Mesendoderm (in vitro differentiated cells): ENCODE measurements at regions not wholly inside any gene's neighbourhood (a gene's known extent, or its start where the extent isn't known, plus 50 kb on each side); places are given as distances from the start of the nearest gene placed in this dataset.
"Not testable (repeated sequence)": the region's sequence is repeated elsewhere in the genome, so short reads cannot be mapped to it uniquely, and the experiment has no call there.

ENCODE experiments used
- DNase-seq: peaks from one replicate; pipeline ENCODE4 v3.0.0; 2013
- H2AK5ac ChIP-seq: 2 replicates; pipeline ENCODE4 v1.6.1; 2013; ENCODE audit warnings: low read length, inconsistent platforms
- H2BK120ac ChIP-seq: 2 replicates; pipeline ENCODE4 v1.6.1; 2013; ENCODE audit warnings: low read depth, mild to moderate bottlenecking, low read length, moderate library complexity, mixed read lengths
- H2BK15ac ChIP-seq: replicated peaks from 2 replicates; pipeline ENCODE4 v1.6.1; 2013; ENCODE audit warnings: low read depth, mild to moderate bottlenecking, moderate library complexity
- H2BK5ac ChIP-seq: 2 replicates; pipeline ENCODE4 v1.6.1; 2013; ENCODE audit warnings: low read length, inconsistent platforms
- H3K18ac ChIP-seq: 2 replicates; pipeline ENCODE4 v1.6.1; 2013; ENCODE audit warnings: mild to moderate bottlenecking, low read length, mixed read lengths
- H3K23ac ChIP-seq: one replicate; pipeline ENCODE4 v1.6.1; 2013; ENCODE audit warnings: low read length
- H3K27ac ChIP-seq: 2 replicates; pipeline ENCODE4 v1.5.1; 2013; ENCODE audit warnings: low read depth, mild to moderate bottlenecking, inconsistent platforms, low read length, moderate library complexity
- H3K27me3 ChIP-seq: 2 replicates; pipeline ENCODE4 v1.6.1; 2013; ENCODE audit warnings: low read length, control low read depth, mild to moderate bottlenecking, inconsistent platforms; ENCODE audit not compliant: insufficient read depth, poor library complexity
- H3K36me3 ChIP-seq: 2 replicates; pipeline ENCODE4 v1.6.1; 2013; ENCODE audit warnings: low read length, inconsistent platforms; ENCODE audit not compliant: control insufficient read depth, insufficient read depth
- H3K4ac ChIP-seq: one replicate; pipeline ENCODE4 v1.6.1; 2013; ENCODE audit warnings: low read depth, mild to moderate bottlenecking, low read length, moderate library complexity
- H3K4me1 ChIP-seq: 2 replicates; pipeline ENCODE4 v1.6.1; 2013; ENCODE audit warnings: low read depth, low read length, inconsistent platforms; ENCODE audit not compliant: control insufficient read depth
- H3K4me2 ChIP-seq: 2 replicates; pipeline ENCODE4 v1.6.1; 2013; ENCODE audit warnings: low read length
- H3K4me3 ChIP-seq: 2 replicates; pipeline ENCODE4 v1.5.1; 2013; ENCODE audit warnings: mild to moderate bottlenecking, low read length
- H3K56ac ChIP-seq: one replicate; pipeline ENCODE4 v1.6.1; 2013; ENCODE audit warnings: low read length
- H3K79me1 ChIP-seq: 2 replicates; pipeline ENCODE4 v1.6.1; 2013; ENCODE audit warnings: low read length, inconsistent platforms
- H3K79me2 ChIP-seq: 2 replicates; pipeline ENCODE4 v1.6.1; 2013; ENCODE audit warnings: mild to moderate bottlenecking, low read length; ENCODE audit not compliant: control insufficient read depth, insufficient read depth
- H3K9ac ChIP-seq: 2 replicates; pipeline ENCODE4 v1.6.1; 2013; ENCODE audit warnings: low read length, inconsistent platforms
- H4K5ac ChIP-seq: one replicate; pipeline ENCODE4 v1.6.1; 2013; ENCODE audit warnings: low read length
- H4K8ac ChIP-seq: one replicate; pipeline ENCODE4 v1.6.1; 2013; ENCODE audit warnings: low read depth, mild to moderate bottlenecking, control low read depth, low read length, moderate library complexity
- WGBS: extraction: QIAGEN DNeasy Blood & Tissue Kit; methylation state at CpG from one replicate; pipeline ENCODE4 v1.1.7; 2013; ENCODE audit warnings: low lambda C conversion rate, missing lambda C conversion rate; ENCODE audit not compliant: insufficient coverage; ENCODE audit errors: extremely low coverage; 5-methylcytosine and 5-hydroxymethylcytosine counted together

- not testable (repeated sequence) for H3K4ac ChIP-seq, H3K4me1 ChIP-seq, H4K5ac ChIP-seq, H3K4me3 ChIP-seq, H3K27ac ChIP-seq, H3K79me1 ChIP-seq, H2BK15ac ChIP-seq, H3K23ac ChIP-seq, H2AK5ac ChIP-seq, H3K9ac ChIP-seq, H3K79me2 ChIP-seq, H2BK120ac ChIP-seq, H3K18ac ChIP-seq, H4K8ac ChIP-seq, H3K36me3 ChIP-seq, H2BK5ac ChIP-seq, H3K4me2 ChIP-seq, H3K27me3 ChIP-seq, H3K56ac ChIP-seq
- peak; percentile 2 for DNase-seq
- no CpG with 5 or more reads among the region's 16 CpGs for WGBS
These were observed 1214.9 kb downstream of the TMEM121 start for GRCh38 chr14:106741086-106741827.

GRCh38 chr14:106745016-106745767 lies 1218.8 kb downstream of the TMEM121 start:
- H3K79me2 ChIP-seq, DNase-seq, H2AK5ac ChIP-seq, H3K4ac ChIP-seq, H3K56ac ChIP-seq, H3K4me2 ChIP-seq, H3K9ac ChIP-seq, H3K4me1 ChIP-seq, H3K18ac ChIP-seq, H2BK5ac ChIP-seq, H4K5ac ChIP-seq, H3K36me3 ChIP-seq, H3K27me3 ChIP-seq, H3K79me1 ChIP-seq, H3K27ac ChIP-seq, H2BK15ac ChIP-seq, H2BK120ac ChIP-seq, H3K23ac ChIP-seq, H3K4me3 ChIP-seq, H4K8ac ChIP-seq: not testable (repeated sequence)
- no CpG with 5 or more reads among the region's 15 CpGs for WGBS

- not testable (repeated sequence) for H2BK15ac ChIP-seq, H2AK5ac ChIP-seq, H3K4me1 ChIP-seq, H3K4me3 ChIP-seq, H3K18ac ChIP-seq, DNase-seq, H3K9ac ChIP-seq, H3K36me3 ChIP-seq, H3K27ac ChIP-seq, H3K23ac ChIP-seq, H3K4ac ChIP-seq, H2BK120ac ChIP-seq, H3K4me2 ChIP-seq, H2BK5ac ChIP-seq, H3K79me2 ChIP-seq, H3K27me3 ChIP-seq, H4K5ac ChIP-seq, H3K56ac ChIP-seq, H3K79me1 ChIP-seq, H4K8ac ChIP-seq
- WGBS, result no CpG with 5 or more reads among the region's 3 CpGs
These were observed 1223.7 kb downstream of the TMEM121 start for GRCh38 chr14:106750089-106750488.

- H2AK5ac ChIP-seq, H4K8ac ChIP-seq, H3K18ac ChIP-seq, H3K27me3 ChIP-seq, H3K4ac ChIP-seq, H2BK15ac ChIP-seq, H4K5ac ChIP-seq, H3K79me2 ChIP-seq, H3K23ac ChIP-seq, H2BK5ac ChIP-seq, H3K36me3 ChIP-seq, H3K4me1 ChIP-seq, H3K9ac ChIP-seq, H3K4me2 ChIP-seq, H3K4me3 ChIP-seq, H3K56ac ChIP-seq, H2BK120ac ChIP-seq, H3K27ac ChIP-seq, DNase-seq, H3K79me1 ChIP-seq: not testable (repeated sequence)
- no CpG with 5 or more reads among the region's 4 CpGs for WGBS
These were observed 1227.4 kb downstream of the TMEM121 start for GRCh38 chr14:106753751-106754150.

- H3K4me1 ChIP-seq, H2BK120ac ChIP-seq, H3K79me1 ChIP-seq, H3K18ac ChIP-seq, H2BK5ac ChIP-seq, H3K79me2 ChIP-seq, DNase-seq, H3K9ac ChIP-seq, H3K4ac ChIP-seq, H3K36me3 ChIP-seq, H4K5ac ChIP-seq, H2BK15ac ChIP-seq, H4K8ac ChIP-seq, H3K4me2 ChIP-seq, H3K23ac ChIP-seq, H3K56ac ChIP-seq, H2AK5ac ChIP-seq, H3K4me3 ChIP-seq, H3K27ac ChIP-seq, H3K27me3 ChIP-seq: not testable (repeated sequence)
- no CpG with 5 or more reads among the region's 6 CpGs for WGBS
These were observed 1231.1 kb downstream of the TMEM121 start for GRCh38 chr14:106757444-106757843.
